Ovary (tissue), 3 donors: ENCODE measurements at regions not wholly inside any gene's neighbourhood (a gene's known extent, or its start where the extent isn't known, plus 50 kb on each side); places are given as distances from the start of the nearest gene placed in this dataset.

Experiments
- EP300 ChIP-seq: sonication (generic); formaldehyde crosslinking; IDR thresholded peaks from one replicate; pipeline ENCODE4 v1.6.1; 2017; ENCODE audit warnings: antibody characterized with exemption
- POLR2A ChIP-seq: fragments of 450-650 bp; IDR thresholded peaks from one replicate; pipeline ENCODE4 v1.6.1; 2017; ENCODE audit warnings: antibody characterized with exemption, mild to moderate bottlenecking, moderate library complexity
- TF ChIP-seq, protein P1 (sequence below), 3 donors: fragments of 450-650 bp in 2 of 3; fragments of 200-600 bp in 1 of 3; IDR thresholded peaks; one replicate each; pipeline versions ENCODE4 v1.5.1 to v1.8.0; 2016 to 2022; ENCODE audit warnings: antibody characterized with exemption in 3 of 3, mild to moderate bottlenecking in 1 of 3
- donor health status: DM: no; HTN: no; CAD: no.

DNA sequence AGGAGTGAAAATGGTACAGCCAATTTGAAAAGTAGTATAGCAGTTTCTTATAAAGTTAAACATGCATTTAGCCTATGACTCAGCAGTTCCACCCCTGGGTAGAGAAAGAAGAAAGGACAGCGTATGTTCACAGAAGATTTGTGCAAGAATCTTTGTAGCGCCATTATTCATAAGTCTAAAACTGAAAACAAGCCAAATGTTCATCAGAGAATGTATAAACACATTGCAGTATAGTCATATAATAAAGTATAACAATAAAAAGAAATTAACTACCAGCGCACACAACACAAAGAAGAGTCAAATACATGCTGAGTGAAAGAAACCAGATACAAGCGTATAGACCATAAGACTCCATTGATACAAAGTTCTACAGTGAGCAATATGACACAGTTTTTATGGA lies 294.0 kb downstream of the SAMD5 start:
- TF ChIP-seq, protein P1, sequence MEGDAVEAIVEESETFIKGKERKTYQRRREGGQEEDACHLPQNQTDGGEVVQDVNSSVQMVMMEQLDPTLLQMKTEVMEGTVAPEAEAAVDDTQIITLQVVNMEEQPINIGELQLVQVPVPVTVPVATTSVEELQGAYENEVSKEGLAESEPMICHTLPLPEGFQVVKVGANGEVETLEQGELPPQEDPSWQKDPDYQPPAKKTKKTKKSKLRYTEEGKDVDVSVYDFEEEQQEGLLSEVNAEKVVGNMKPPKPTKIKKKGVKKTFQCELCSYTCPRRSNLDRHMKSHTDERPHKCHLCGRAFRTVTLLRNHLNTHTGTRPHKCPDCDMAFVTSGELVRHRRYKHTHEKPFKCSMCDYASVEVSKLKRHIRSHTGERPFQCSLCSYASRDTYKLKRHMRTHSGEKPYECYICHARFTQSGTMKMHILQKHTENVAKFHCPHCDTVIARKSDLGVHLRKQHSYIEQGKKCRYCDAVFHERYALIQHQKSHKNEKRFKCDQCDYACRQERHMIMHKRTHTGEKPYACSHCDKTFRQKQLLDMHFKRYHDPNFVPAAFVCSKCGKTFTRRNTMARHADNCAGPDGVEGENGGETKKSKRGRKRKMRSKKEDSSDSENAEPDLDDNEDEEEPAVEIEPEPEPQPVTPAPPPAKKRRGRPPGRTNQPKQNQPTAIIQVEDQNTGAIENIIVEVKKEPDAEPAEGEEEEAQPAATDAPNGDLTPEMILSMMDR (IDR thresholded peaks at IDR 0.05) = no peak
- TF ChIP-seq POLR2A (no peak), EP300 (no peak)
